GM21786 (cell line): ENCODE measurements at regions not wholly inside any gene's neighbourhood (a gene's known extent, or its start where the extent isn't known, plus 50 kb on each side); places are given as distances from the start of the nearest gene placed in this dataset.
A peak's percentile ranks its signal among the peaks of the same experiment; 100 is the strongest.
"Not testable (repeated sequence)": the region's sequence is repeated elsewhere in the genome, so short reads cannot be mapped to it uniquely, and the experiment has no call there.

ENCODE experiments used
- ATAC-seq: cut with Tn5 transposase; IDR thresholded peaks from one replicate; pipeline ENCODE4 v1.9.1; 2021; ENCODE audit not compliant: unreplicated experiment

DNA sequence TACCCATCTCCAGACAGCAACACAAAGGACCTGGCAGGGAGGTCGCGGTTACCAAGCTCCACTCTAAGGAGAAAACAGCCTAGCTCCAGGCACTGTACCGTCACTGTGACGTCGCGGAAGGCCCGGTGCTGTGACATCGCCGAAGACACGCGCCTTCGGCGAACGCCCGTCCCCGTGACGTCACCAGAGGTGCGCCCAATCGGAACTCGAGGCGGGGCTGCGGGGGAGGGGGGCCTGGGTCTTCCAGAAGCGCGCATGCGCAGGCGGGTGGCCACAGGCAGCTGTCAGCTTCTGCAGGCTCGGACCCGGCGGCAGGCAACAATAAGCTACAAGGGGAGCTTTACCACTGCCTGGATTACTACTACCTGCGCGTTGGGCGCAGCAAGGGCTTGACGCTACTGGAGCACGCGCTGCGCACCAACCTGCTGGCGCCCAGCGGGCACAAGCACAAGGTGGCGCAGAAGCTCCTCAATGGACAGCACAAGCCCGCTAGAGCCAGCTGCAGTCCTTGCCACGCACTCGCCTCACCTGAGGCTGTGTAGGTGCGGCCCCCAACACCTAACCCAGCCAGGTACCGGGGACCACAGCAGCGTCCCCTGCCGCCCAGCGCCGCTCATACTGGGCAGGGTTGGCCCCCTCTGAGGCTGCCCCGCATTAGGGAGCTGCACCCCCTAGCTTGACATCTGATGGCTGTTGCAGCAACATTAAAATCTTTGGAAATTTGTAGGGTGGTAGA is 208.4 kb downstream of the TPST1 start:
- peak; percentile 72 for ATAC-seq

DNA sequence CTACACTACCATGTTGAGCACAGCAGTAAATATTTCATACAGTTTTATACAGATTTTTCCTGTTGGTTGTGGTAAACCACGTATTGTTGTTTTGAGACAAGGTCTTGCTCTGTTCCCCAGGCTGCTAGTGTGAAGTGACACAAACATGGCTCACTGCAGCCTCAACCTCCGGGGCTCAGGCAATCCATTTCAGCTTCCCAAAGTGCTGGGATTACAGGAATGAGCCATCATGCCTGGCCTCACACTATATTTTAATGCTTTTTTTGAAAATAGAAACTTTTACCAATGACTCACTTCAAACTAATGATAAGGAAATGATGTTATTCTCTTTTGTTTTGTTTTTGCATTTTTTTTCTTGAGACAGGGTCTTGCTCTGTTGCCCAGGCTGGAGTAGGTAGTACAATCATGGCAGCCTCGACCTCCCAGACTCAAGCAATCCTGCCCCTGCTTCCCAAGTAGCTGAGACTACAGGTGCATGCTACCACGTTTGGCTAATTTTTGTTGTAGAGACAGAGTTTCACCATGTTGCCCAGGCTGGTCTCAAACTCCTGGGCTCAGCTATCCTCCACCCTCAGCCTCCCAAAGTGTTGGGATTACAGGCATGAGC is 210.6 kb downstream of the TPST1 start:
- ATAC-seq, result no peak

DNA sequence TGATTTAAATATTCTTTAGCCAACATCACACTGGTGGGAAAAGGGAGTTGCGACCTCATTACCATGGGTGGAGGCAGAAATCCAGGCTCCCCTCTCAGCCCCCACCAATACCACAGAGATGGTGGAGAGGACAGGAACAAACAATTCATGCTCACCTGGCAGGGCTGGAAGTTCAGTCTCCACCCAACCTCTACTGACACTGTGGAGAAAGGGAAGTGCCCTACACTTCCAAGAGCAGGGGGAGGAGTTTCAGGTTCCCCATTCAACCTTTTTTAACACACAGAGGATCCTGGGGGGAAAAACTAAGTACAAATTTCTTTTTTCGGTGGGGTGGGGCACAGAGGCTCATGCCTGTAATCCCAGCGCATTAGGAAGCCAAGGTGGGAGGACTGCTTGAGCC is 210.1 kb upstream of the KCTD7 start:
- ATAC-seq, result no peak

DNA sequence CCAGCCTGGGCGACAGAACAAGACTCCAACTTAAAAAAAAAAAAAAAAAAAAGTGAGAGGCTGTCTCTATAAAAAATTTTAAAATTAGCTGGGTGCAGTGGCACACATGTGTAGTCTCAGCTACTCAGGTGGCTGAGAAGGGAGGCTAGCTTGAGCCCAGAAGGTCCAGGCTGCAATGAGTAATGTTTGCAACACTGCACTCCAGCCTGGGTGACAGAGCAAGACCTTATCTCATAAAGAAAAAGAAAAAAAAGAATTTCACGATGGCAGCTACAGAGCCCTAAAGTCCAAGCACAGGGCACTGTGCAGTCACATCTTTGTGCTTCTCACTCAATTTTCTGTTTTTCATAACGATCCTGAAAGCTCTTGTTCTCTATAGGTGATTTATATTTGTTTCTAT is 209.5 kb upstream of the KCTD7 start:
- ATAC-seq, result no peak

DNA sequence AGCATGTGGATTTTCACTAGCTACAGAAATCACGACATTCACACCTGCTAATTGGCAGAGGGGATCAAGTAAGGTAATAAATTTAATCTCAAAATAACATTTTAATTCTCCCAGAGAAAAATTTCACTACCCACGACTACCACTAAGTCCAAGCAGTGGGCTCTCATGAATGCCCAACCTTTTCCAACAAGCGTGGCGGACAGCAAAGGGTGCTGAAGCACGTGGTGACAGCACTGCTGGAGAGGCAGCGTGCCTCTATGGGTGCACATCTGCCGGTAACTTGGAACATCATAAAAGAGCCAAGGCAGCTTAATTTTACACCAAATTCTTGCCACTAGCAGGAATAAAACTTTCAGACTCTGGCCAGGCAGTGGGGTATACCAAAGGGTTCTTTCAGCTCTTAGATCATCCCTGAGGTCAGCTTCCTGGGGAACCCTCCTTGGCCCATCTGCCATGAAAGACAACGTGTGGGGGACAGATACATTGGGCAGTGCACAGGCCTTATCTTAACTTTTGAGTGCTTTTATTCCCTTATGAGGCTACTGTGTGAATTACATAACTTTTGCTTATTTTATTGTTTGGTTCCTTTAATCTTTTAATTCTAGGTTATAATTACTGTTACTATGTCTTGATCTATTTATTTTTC is 206.7 kb upstream of the KCTD7 start:
- ATAC-seq, result no peak

DNA sequence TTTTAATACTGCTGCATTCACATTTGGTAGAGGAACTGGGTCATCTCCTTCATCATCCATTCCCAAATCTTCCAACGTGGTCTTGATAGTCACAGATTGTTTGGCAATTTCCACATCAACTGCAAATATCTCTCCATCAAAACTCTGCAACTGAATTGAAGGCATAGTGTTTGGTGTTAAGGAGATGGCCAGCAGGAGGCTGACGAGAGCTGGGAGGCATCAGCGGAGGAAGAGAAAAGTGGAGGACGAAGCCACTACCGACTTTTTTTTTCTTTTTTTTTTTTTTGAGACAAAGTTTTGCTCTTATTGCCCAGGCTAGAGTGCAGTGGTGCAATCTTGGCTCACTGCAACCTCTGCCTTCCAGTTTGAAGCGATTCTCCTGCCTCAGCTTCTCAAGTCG is 205.0 kb upstream of the KCTD7 start:
- ATAC-seq, result no peak

DNA sequence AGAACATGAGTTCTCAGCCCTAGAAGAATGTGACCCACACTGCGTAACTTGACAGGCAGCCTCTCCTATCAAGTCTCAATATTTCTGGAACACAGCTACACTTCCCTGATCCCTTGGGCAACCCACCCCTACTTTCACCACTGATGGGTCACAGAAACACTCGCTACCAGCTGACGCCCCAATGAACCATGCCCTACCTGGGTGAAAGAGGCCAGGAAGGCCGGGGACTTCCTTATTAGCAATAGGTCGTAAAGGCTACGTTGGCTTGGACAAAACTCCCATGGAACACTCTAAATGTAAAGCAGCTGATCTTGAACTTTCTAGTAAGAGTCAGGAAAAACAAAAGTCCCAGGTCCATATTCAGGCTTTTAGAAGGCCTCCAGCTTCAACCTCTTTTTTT is 202.3 kb upstream of the KCTD7 start:
- ATAC-seq, result no peak

DNA sequence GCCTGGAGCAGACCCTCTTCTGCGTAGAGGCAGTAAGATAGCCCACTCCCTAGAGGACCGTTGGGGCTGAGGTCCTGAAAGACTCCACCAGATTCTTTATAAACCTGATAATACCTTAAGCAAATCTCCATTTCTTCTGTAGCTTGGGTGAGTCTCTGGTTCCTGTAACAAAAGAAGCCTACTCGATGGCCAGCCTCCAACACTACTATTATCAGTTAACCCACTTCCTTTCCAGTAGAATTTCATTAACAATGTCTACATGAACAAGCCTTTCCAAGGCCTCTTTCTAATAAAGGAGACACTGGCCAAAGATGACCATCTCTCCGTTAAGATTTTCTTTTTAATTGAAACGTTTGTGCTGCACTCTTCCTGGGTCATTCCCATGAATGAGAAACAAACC is 201.7 kb upstream of the KCTD7 start:
- no peak for ATAC-seq

DNA sequence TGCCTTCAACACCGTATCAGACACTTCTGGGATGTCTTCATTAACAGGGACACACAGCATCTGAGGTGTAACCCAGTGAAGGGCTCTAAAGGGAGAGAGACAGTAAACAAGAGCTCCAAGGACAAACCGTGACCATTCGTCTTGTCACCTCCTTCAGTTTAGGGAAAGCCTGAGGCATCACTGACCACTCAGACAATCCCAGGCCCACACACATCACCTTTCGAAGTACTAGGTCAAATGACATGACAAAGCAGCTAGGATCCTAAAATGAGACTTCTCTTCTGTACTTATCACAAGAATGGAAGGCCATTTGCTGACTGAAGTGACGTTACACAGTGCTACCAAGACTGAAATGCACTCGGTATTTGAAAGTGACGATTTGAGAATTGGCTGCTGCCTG is 200.7 kb upstream of the KCTD7 start:
- ATAC-seq, result no peak

DNA sequence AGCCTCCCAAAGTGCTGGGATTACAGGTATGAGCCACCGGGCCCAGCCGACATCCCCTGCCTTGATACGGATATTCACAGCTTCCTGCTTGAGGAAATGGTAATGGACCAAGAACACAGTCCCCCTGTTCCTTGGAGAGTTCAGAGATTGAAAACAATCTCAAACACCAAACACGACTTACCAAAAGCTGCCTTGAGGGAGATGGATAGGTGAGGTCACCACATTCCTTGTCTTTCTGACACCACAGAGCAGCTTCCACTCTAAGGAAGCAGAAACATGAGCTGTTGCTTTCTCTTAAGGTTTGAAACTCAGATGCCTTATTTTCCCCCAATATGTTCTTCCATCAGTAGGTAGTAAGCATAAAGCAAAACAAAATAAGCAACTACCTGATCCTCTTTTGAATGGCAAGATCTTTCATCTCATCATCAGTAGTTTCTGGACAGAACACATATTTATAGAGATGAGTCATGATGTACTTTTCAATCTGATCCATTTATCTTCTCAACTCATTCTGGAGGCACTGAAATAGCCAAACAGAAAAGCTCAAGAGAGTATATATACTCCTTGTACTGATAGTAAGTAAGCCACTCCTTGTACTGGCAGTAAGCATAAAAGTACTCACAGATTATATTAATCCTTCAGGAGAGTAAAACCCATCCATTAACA is 199.1 kb upstream of the KCTD7 start:
- ATAC-seq, result no peak

DNA sequence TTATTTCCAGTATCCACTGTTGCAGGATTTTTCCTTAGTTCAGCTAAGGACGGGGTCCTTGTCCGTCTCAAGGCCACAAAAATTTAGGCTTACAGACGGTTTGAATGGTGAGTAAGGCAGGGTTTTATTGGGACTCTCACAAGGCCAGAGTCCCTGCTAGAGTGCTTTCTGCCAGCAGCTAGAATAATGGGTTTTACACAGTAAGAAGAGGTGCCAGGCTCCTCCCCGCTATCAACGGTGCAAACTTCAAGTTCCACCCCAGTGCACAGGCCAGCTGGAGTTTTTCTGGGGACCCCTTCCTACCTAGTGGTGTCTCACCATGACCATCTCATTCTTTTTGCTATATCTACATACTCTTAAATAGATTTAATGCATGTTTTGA is 198.5 kb upstream of the KCTD7 start:
- no peak for ATAC-seq

DNA sequence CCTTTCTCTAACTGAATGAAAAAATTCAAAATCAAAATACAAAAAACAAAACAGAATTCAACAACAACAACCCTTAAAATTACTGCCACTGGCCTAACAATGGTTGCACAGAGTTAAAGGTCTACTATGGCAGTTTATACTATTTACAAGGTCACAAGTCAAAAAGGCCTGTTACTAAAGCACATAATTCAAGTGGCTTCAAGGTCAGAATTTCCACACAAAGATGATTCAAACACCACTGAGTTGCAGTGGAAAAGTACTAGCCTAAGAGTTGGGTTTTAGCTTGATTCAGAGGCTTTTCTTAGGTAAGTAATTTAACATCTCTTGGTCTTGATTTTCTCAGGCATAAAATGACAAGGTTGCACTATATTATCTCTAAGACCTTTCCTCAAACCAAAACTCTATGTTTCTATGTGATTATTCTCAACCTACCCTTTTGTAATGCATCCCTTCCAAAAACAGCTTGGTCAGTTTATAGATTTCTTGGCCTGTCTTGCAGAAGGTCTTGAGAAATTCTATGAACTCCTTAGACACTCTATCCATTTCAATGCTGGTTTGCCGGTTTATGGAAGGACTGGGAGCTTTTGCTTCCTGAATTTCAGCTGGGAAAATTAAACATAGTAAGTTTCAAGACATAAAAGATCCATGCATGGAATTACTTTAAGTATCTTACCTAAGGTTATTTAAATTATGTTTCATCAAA is 189.8 kb upstream of the KCTD7 start:
- not testable (repeated sequence) for ATAC-seq

DNA sequence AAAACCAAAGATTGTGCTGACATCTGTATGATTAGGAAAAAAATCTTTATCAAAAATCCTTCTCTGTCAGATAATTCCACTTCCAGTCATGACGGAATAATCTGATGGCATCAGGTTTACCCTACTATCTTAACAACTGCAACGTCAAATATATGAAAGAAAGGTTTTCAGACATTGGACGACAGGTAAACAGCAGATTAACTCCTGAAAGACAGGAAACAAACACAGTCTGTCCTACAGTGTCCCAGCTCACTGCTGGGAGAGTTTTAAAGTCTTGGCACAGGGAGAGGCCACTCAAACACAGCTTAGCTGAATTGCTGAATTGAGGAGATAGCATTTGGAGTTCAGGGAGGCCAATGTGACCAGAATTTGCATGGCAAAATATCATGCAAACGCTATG is 186.3 kb upstream of the KCTD7 start:
- ATAC-seq, result no peak

DNA sequence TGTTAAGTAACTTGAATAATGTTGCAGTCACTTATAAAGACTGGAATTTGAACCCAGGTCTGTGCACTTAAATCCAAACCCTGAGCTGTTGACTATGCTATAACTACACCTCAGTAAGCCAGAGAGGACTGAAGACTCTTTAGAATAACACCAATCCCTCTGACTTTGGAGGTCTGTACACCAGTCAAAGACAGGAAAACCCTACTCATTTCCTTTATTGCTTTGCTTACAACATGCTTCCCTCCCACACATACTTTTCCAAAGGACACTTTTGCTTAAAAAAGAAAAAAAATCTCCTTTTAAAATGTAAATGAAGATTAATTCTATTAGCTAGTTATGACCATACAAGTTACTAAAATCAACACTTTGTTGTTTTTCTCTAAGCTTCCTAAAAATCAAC is 184.7 kb upstream of the KCTD7 start:
- no peak for ATAC-seq

DNA sequence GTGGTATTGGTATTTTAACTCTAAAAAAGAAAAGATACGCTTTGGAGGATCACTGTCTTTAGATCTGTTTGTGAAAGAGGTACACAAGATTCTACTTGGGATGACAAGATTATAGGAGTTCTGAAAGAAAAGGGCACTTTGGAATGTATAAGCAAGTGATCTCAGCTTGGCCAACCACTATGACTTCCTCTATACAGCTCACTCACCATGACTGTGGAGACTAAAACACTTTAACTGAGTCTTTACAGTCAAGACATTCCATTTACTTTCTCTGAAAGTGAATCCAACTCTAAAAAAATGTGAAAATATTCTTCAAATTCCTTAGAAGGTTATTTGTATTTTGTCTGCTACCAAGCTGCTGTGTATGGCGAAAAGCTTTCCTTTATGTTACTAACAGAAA is 181.7 kb upstream of the KCTD7 start:
- not testable (repeated sequence) for ATAC-seq

DNA sequence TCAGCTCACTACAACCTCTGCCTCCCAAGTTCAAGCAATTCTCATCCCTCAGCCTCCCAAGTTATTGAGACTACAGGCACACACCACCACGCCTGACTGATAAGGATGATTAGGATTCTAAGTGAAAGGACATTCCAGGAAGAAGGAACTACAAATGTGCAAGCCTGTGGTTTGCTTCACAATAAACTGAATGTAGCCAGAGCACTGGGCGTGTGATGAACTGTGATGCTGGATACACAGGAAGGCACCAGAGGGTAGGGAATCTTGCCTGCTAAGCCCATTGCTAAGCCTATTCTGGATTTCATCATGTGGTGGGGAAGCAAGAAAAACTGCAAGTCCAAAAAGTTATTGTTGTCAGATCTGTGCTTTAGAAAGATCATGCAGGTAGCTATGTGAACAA is 177.9 kb upstream of the KCTD7 start:
- ATAC-seq, result not testable (repeated sequence)

DNA sequence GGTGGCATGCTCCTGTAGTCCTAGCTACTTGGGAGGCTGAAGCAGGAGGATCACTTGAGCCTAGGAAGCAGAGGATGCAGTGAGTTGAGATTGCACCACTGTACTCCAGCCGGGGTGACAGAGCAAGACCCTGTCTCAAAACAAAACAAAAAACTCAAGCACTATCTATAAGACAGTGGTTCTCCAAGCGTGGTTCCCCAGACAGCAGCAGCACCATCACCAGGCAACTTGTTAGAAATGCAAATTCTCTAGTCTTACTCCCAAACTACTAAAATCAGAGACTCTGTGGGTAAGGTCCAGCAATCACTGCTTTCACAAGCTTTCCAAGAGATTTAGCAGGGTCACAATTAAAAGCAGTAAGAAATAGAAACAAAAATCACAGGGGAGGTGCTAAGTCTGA is 177.0 kb upstream of the KCTD7 start:
- ATAC-seq, result not testable (repeated sequence)

DNA sequence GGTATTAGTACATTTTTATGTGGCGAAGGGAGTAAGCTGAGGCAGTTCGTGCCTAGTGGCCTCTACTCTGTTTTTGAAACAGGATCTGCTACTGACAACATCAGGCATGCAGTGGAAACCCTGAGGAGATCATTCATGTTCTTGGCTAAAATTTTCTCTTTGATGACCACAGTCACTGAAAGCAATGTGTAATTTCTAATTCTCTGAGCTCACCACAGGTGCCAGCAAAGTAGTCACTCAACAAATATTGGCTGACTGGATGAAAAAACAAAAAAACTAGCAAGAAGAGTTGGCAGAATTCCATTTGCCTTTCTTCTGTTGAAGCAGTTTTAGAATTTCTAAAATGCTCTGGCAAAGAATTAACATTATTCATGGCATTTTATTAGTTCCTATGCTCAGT is 176.5 kb upstream of the KCTD7 start:
- no peak for ATAC-seq

DNA sequence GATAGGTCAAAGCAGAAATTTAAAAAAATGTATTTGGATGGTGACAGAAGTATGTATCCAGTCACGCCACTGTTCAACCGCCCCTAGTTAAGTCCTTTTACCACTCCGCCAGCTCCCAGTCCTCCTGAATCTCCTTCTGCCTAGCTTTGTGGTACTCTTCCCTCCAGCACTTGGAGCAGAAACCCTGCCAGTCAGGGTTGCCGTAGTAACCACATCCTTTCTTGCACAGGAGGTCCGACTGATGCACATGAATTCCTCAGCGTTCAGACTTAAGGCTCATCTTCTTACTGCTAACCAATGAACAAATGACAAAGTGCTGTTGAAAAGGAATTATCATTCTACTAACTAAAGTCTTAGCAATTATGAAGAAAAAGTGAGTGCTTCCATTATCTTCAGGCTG is 175.3 kb upstream of the KCTD7 start:
- no peak for ATAC-seq

DNA sequence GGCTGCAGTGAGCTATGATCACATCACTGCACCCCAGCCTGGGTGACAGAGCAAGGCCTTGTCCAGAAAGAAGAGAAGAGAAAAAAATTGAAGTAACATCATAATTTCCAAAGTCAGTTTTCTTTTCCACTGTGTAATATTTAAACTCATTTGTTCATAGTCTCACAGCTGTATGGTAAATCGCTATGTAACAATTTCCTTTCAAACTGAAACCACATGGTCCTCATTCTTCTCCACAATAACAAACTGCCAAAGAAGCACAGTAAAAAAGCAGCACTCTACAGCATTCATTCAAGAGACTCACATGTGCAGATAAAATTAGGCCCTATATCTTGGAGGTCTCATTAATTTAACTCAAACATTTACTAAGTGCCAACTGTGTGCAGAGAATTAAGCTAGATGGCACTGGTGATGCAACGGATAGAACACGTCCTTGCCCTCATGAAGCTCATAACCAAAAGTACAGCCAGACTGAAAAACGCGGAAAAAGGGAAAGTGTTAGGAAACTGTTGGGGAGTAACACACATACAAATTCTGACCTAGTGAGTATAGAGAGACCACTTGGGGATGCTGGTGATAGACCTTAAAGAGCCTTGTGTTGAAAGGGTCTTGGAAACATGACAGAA is 174.0 kb upstream of the KCTD7 start:
- no peak for ATAC-seq

DNA sequence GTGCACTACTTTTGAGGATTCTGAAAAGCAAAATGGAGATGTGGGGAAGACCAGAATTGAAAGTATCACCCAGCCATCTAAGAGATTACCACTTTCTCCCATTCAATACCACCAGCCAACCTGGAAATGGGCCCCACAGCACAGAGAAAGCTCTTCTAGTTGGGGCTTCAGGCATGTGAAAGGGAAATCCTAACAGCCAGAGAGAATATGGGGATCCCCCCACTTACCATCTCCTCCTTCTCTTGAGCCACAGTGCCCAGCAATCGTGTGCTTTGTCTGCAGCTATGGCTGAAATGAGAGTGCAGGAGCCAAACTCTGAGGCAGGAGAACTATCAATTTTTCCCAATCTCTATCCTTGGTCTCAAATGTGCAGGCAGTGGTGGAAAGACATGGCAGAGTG is 173.2 kb upstream of the KCTD7 start:
- not testable (repeated sequence) for ATAC-seq
